HG02798 (cell line): ENCODE measurements at regions not wholly inside any gene's neighbourhood (a gene's known extent, or its start where the extent isn't known, plus 50 kb on each side); places are given as distances from the start of the nearest gene placed in this dataset.

Experiments
- ATAC-seq: cut with Tn5 transposase; IDR thresholded peaks from one replicate; pipeline ENCODE4 v1.9.1; 2021; ENCODE audit warnings: mild to moderate bottlenecking; ENCODE audit not compliant: unreplicated experiment, poor library complexity

- ATAC-seq: no peak
Observed at GRCh38 chr2:60603533-60604190, 50.2 kb upstream of the BCL11A start.

DNA sequence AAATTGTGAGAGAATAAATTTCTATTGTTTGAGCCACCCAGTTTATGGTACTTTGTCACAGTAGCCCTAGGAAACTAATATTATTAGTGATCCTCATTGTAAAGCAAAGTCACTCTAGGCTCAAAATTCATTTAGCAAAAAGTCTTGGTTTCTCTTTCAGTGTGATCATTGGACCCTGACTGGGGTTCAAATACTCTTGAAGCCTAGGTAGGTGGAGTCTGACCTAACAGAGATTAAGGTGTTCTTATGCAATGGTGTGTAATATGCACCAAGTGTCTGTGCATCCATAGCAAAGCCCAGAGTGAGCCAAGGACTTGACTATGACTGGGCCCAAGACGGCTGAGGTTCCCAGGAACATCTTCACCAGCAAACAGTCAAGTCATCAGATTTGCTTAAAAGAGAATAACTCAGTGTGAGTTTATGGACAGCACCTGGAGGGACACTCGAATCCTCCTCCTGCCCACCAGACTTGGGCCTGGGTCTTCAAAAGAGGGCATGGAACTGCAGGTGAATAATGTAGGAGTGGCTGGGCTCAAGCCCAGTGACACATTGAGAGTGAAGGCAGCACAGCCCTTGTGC is 51.1 kb upstream of the BCL11A start:
- no peak for ATAC-seq

DNA sequence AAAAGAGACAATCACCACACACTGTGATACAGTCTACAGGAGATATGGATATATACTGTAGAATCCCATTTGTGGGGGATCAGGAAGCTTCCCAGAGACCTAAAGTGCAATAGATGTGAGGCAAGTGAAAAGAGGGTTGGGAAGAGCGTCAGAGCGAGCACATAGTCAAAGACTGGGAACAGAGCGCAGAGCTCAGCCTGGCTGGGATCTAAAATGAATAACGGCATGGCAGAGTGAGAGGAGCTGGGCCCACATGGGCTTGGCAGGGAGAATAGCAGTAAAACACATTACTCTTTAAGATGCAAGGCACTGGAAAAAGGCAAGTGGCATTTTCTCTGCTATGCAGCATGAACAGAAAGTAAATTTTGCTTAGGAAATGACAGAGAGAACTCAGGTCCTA is 52.4 kb upstream of the BCL11A start:
- ATAC-seq: no peak

DNA sequence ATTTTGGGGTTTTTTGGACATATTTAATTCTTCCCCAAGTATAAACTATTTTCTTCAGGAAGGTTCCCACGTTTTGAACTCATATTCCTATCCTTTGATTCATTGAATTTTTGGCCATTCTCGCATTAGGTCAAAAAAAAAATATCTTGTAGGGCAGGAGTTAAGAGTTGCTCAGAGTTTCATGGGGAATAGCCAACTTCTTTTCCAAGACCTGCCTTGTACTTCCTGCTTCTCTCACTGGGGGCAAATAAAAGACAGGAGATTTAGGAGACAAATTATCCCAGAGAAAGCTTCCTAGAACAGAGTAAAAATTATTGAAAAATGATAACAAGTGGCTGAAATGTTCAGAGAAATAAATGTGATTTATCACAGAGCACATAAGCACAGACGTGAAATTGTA is 55.2 kb upstream of the BCL11A start:
- ATAC-seq: no peak

GRCh38 chr2:60612033-60612432 is 58.6 kb upstream of the BCL11A start:
- ATAC-seq: no peak

- no peak for ATAC-seq
Observed at GRCh38 chr2:60614319-60614718, 60.9 kb upstream of the BCL11A start.

GRCh38 chr2:60621688-60622429 is 68.4 kb upstream of the BCL11A start:
- no peak for ATAC-seq

DNA sequence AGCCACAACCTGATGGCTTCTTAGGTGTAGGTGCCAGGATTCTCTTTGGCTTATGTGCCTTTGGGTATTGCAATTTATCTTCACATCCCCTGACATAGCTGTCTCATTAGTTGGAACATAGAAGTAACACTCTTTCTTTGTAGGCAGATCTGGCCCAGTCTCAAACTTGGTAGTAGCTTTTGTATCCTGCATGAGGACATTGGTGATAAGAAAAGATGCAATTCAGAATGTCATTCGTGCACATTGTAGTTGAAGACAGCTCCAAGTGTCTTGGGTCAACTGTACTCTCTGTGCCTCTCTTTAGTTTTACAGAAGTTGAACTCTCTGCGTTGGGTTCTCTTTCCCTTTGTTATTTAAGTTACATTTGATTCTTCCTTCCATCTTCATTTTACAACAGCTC is 69.6 kb upstream of the BCL11A start:
- no peak for ATAC-seq

DNA sequence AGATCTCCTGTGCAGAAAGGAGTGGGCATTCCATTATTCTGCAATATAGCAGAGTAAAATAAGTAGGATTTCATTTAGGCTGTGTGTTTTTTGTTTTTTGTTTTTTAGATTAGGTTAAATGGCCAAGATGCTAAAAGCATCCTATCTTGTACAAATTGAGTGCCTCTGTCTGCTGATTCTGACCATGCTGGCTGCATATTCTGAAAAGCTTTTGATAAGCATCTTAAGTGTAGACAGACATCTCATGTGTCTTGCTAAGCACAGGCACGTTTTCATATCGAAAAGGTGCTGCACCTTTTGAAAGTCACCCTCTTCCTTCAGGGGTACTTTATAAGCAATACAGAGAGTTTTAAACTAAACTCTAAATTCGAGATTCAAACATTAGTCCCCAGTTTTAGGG is 74.0 kb upstream of the BCL11A start:
- ATAC-seq: no peak

DNA sequence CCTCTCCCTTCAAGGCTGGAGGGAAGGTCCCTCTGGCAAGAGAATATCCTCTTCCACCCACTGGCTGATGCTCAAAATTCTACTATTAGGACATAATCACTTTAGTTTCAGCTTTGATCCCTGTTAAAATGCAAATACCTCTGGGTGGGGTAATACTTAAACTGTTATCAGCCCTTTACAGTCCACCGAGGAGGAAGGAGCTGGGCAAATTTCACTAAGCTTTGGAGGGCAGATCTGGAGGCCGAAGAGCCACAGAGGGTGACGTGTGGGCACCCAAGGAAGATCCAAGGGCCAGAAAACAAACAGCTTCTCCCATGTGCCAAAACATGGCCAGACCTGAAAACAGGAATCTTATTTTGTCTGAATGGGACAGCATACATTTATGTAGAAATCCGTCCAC is 74.6 kb upstream of the BCL11A start:
- no peak for ATAC-seq

DNA sequence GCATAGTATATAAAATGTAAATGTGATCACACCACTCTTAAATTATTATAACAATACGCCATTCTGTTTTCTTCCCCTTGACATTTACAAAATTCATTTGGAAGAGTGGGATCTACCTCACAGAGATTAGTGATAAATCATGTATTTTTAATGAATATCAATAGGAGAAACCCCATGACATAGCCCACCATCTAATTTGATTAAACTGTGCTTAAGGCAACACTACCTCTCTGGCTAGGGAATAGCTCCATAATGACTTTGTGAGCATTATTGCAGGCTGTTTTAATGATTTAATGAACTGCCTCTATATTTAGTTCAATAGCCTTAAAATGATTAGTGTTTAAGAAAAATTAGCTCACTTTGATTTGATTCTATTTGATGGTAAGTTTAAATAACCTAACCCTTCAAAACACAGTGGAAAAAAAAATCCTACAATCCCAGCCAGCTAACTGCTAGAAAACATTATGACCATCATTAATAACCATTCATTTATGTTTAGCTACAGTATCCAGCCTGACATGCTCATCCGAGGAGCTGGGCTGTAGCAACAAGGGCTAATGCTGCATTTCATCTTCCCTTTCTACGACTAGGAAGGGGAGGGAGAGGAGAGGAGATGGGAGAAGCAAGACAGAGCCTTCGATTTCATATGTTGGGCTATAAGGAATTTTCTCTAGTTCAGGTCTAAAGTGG is 75.3 kb upstream of the BCL11A start:
- ATAC-seq: no peak

- no peak for ATAC-seq
Observed at GRCh38 chr2:60629305-60629662, 75.8 kb upstream of the BCL11A start.

- no peak for ATAC-seq
Observed at GRCh38 chr2:60629801-60630385, 76.4 kb upstream of the BCL11A start.

DNA sequence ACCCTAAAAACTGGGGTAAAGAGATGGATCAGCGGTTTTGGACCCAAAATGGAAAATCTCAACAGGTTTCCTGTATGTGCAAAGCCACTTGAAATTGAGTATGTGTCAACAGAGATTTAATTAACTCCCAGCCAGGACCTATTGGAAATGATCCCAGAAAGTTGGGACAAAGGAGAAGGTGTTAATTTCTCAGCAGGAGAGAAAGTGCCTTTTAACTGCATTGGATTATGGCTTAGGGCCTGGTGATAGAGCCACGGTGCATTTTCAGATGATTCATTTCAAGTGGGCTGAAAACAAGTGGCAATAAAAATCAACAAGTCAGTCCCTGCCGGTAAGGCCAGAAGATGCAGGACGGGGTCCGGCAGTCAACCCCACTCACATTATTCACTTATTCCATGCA is 80.2 kb upstream of the BCL11A start:
- no peak for ATAC-seq

- ATAC-seq: no peak
Observed at GRCh38 chr2:60634438-60634837, 81.0 kb upstream of the BCL11A start.

- peak; percentile 66 for ATAC-seq
Observed at GRCh38 chr2:60641811-60642788, 88.6 kb upstream of the BCL11A start.

DNA sequence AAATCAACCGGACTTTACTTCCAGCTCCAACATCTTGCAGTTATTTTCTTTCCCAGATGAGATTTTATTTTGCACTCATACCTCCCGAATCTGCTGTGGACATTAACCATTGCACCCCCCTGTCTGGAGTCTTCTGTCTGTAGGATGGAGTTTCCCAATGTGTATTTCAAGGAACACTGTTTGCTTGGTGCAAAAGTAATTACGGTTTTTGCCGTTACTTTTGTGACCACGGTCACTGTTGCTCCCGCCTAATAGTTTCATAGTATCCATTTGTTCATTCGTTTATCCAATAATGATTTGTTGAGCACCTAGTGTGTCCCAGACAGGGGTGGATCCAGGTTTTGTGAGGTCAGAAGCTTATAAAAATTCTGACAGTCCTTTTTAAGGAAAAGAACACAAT is 90.3 kb upstream of the BCL11A start:
- ATAC-seq: no peak

DNA sequence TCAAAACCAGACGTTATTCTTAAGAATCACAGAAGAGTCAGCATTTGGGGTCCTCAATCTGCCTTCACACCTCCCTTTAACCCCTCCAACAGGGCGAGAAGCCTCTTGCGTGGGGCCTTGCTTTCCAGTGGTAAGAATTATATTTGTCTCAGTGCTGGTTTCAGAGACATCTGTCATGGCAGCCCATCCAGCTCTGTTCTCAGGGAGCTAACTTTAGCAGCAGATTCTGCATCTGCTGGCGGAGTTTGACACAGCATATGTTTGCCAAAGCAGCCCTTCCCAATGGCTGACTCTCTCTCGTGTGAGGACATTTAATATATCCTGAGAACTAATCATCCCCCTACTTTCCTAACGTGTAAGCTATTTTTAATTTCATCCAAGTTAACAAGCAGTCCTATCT is 91.5 kb upstream of the BCL11A start:
- ATAC-seq: no peak

- no peak for ATAC-seq
Observed at GRCh38 chr2:60648191-60648590, 94.7 kb upstream of the BCL11A start.

DNA sequence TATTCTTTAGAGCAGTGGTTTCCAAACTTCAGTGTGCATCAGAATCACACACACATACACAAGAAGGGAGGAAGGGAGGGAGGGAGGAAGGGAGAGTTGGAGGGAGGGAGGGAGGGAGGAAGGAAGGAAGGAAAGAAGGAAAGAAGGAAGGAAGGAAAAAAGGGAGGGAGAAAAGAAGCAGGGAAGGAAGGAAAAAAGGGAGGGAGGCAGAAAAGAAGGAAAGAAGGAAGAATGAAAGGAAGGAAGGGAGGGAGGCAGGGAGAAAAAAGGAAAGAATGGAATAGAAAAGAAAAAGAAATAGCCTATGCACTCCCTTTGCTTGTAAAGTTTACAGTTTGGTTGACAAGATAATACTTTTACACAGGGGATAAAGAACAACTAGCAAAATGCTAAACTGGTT is 96.3 kb upstream of the BCL11A start:
- no peak for ATAC-seq
